Hematopoietic multipotent progenitor cell (in vitro differentiated cells): ENCODE measurements at regions not wholly inside any gene's neighbourhood (a gene's known extent, or its start where the extent isn't known, plus 50 kb on each side); places are given as distances from the start of the nearest gene placed in this dataset. TPM values are rescaled to one million over a fixed set of nuclear protein-coding genes. Genes with fewer than 3 reads are reported as not detected.
"Not testable (repeated sequence)": the region's sequence is repeated elsewhere in the genome, so short reads cannot be mapped to it uniquely, and the experiment has no call there.

Source experiments
- DNase-seq, 3 donors: peaks; one replicate each; pipeline ENCODE4 v3.0.0-alpha.2; 2011 to 2015; ENCODE audit warnings: low read depth in 2 of 3, low spot score in 2 of 3
- small RNA-seq: library from RNA; depleted of rRNA; stranded (forward); fragments of <200 nt; gene quantifications from one replicate; pipeline ENCODE3, GENCODE V24; 2012

GRCh38 chr16:29094729-29095624 is 110.1 kb downstream of the LAT start:
- not testable (repeated sequence) for DNase-seq

GRCh38 chr16:29094325-29094724 is 109.5 kb downstream of the LAT start:
- not testable (repeated sequence) for DNase-seq

GRCh38 chr16:29089679-29090078 is 104.8 kb downstream of the LAT start:
- DNase-seq = not testable (repeated sequence)

GRCh38 chr16:29087673-29088072 is 102.8 kb downstream of the LAT start:
- DNase-seq = not testable (repeated sequence)

GRCh38 chr16:29081829-29082639 is 97.2 kb downstream of the LAT start:
- DNase-seq = not testable (repeated sequence)

GRCh38 chr16:29074554-29075402 is 89.9 kb downstream of the LAT start:
- peak; percentile 24 to 55 (median 54) for DNase-seq

GRCh38 chr16:29062235-29062634 is 77.4 kb downstream of the LAT start:
- DNase-seq = not testable (repeated sequence)

- DNase-seq = not testable (repeated sequence)
These were observed 76.6 kb downstream of the LAT start for GRCh38 chr16:29061467-29061921.

- not testable (repeated sequence) for DNase-seq
These were observed 75.4 kb downstream of the LAT start for GRCh38 chr16:29060022-29060810.

- DNase-seq = not testable (repeated sequence)
These were observed 74.7 kb downstream of the LAT start for GRCh38 chr16:29059575-29059974.

Small RNAs in the stretch of these regions (small RNA-seq; reads per million reads assigned to genes)
- gene AC025279.1 (not detected), gene SNX29P2 (not detected)
